AG09319 (cell line): ENCODE measurements at regions not wholly inside any gene's neighbourhood (a gene's known extent, or its start where the extent isn't known, plus 50 kb on each side); places are given as distances from the start of the nearest gene placed in this dataset.

ENCODE experiments used
- DNase-seq: peaks from one replicate; pipeline ENCODE4 v3.0.0-alpha.2; 2010; ENCODE audit warnings: low read depth; ENCODE audit errors: extremely low read depth
- TF ChIP-seq, protein P1 (sequence below): IDR thresholded peaks from 2 replicates; pipeline ENCODE4 v1.5.1; 2011; ENCODE audit warnings: low read depth, mild to moderate bottlenecking, inconsistent platforms, low read length, moderate library complexity

DNA sequence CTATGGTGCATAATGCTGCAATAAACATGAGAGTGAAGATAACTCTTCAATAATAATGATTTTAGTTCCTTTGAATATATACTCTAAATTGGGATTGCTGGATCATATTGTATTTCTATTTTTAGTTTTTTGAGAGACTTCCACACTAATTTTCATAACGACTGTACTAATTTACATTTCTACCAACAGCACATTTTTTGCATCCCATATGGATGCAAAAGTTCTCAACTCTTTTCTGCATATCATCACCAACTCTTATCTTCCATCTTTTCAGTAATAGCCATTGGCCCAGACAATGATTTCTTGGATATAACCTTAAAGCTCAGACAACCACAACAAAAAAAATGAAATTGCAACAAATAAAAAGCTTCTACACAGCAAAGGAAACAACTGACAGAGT, 1082.4 kb downstream of the CNTNAP5 start:
- TF ChIP-seq, protein P1, sequence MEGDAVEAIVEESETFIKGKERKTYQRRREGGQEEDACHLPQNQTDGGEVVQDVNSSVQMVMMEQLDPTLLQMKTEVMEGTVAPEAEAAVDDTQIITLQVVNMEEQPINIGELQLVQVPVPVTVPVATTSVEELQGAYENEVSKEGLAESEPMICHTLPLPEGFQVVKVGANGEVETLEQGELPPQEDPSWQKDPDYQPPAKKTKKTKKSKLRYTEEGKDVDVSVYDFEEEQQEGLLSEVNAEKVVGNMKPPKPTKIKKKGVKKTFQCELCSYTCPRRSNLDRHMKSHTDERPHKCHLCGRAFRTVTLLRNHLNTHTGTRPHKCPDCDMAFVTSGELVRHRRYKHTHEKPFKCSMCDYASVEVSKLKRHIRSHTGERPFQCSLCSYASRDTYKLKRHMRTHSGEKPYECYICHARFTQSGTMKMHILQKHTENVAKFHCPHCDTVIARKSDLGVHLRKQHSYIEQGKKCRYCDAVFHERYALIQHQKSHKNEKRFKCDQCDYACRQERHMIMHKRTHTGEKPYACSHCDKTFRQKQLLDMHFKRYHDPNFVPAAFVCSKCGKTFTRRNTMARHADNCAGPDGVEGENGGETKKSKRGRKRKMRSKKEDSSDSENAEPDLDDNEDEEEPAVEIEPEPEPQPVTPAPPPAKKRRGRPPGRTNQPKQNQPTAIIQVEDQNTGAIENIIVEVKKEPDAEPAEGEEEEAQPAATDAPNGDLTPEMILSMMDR, result no peak

DNA sequence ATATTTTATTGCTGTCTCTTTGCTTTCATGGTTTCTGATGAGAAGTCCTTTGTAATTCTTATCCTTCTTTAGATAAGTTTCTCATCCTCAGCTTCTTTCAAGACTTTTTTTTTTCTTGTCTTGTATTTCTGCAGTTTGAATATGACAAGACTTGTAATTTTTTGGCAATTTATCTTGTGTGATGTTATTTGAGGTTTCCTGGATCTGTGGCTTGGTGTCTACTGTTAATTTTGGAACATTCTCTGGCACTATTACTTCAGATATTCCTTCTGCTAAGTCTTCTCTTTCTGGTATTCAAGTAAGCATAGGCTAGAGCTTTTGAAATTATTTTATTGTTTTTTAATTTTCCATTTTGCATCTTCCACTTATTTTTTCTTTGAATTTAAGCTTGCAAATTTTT, 1083.2 kb downstream of the CNTNAP5 start:
- TF ChIP-seq, protein P1, result no peak
- no peak for DNase-seq

More for the DNA sequence above, 1082.4 kb downstream of the CNTNAP5 start:
- no peak for DNase-seq

DNA sequence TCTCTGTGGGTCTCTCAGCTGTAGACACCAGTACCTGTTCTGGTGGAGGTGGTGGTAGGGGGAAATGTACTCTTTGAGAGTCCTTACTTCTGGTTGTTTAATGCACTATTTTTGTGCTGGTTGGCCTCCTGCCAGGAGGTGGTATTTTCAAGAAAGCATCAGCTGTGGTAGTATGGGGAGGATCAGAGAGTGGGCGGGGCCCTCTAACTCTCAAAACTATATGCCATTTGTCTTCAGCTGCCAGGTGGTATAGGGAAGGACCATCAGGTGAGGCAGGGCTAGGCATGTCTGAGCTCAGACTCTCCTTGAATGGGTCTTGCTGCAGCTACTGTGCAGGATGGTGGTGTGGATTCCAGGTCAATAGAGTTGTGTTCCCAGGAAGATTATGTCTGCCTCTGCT, 1100.8 kb downstream of the CNTNAP5 start:
- DNase-seq, result no peak
- TF ChIP-seq, protein P1, result no peak

DNA sequence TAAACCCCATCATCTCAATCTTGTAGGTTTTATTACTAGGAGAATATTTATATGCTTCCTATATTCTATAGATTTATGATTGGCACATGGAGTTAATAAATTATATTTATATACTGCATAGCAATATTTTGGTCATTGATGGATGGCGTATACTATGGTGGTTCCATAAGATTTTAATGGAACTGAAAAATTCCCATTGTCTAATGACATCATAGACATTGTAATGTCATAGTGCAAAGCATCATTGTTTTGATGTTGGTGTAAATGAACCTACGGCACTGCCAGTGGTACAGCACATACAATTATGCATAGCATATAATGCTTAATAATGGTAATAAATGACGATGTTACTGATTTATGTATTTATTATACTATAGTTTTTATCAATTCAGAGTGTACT, 1135.9 kb downstream of the CNTNAP5 start:
- DNase-seq, result no peak

DNA sequence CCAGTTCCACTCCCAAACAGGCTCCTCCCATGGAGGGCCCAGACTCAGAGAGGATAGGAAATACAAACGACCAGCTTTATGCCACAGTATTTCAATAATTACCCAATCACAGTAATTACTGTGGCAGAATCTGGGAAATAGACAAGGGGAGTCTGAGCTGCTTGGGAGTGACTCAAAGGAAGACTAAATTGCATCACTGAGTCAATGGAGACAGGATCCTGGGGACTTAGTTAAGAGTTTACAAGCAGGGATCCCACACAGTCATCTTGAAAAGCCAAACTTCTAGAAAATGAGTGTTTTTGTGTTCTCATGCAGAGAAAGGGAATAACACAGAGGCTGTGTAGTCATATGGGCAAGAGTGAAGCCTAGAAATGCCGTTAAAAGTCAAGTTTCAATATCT, 1142.1 kb downstream of the CNTNAP5 start:
- DNase-seq, result no peak
- TF ChIP-seq, protein P1, result no peak

More for the DNA sequence above, 1135.9 kb downstream of the CNTNAP5 start:
- TF ChIP-seq, protein P1, result no peak

DNA sequence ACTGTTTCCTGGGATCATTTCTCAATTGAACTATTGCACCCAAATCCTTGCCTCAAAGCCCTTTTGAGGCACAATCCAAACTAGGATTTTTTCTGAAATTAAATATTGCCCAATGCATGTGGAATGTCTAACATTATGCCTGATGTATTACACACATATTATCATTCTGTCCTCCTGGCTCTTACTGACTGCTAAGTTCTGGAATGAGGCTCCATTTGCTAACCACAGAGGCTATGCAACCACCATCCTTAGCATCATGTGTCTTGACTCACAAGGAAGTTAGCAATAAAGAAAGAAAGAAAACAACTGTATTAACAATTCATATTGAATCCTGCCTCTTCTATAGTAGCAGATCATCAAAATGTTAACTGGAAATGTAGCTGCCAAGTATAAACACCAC, 1142.7 kb downstream of the CNTNAP5 start:
- TF ChIP-seq, protein P1, result no peak
- no peak for DNase-seq

DNA sequence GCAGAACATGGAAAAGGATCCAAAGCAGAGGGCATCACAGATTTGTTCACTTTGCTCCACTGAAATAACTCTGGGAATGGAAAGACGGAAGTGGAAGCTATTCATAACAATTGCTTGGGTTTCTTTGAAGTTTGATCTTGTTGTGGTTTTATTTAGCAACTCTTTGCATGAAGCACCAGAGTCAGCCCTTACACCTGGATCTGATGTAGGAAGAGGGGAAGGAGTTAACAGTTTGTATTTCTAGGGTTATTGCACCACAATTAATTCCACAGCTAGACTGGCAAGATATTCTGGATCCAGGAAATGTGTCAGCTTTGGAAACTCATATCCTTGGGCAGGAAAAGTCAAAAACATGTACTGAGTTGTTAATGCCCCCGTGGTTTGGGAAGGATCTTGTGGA, 1143.4 kb downstream of the CNTNAP5 start:
- no peak for DNase-seq
- TF ChIP-seq, protein P1, result no peak
